GM12878 (cell line): ENCODE measurements at regions not wholly inside any gene's neighbourhood (a gene's known extent, or its start where the extent isn't known, plus 50 kb on each side); places are given as distances from the start of the nearest gene placed in this dataset.

Experiments used
- ATAC-seq: fragments of 200-7000 bp; cut with Tn5 transposase; 3 replicates; pipeline ENCODE4 v1.9.1; 2020; ENCODE audit warnings: mild to moderate bottlenecking, moderate library complexity
- BruUV-seq: library from RNA; stranded (reverse); fragments of 400-500 nt; replicated peaks from 2 replicates; lab custom pipeline; 2021; lab: Mats Ljungman, UMichigan
- CTCF ChIA-PET: fragments of 300-600 bp; sonication (Branson Sonifier 250); formaldehyde crosslinking; extraction: SDS; loops from one replicate; lab custom pipeline; 2021; ENCODE audit warnings: inconsistent platforms; lab: Yijun Ruan, JAX
- POLR2A ChIA-PET: fragments of 350-600 bp; formaldehyde crosslinking; extraction: SDS; loops from one replicate; lab custom pipeline; 2021; ENCODE audit warnings: inconsistent platforms; lab: Charles Lee
- RAD21 ChIA-PET: fragments of 300-600 bp; sonication (Branson Sonifier 250); formaldehyde crosslinking; loops from one replicate; lab custom pipeline; 2023; ENCODE audit warnings: antibody characterized with exemption; ENCODE audit not compliant: unreplicated experiment; lab: Charles Lee
- SMC1A ChIA-PET: fragments of 300-600 bp; sonication (Branson Sonifier 250); formaldehyde crosslinking; loops from one replicate; lab custom pipeline; 2023; ENCODE audit not compliant: unreplicated experiment, uncharacterized antibody; lab: Charles Lee
- DNase-seq: peaks from one replicate; pipeline ENCODE4 v3.0.0-alpha.2; 2011; ENCODE audit warnings: low read depth, low spot score
- FAIRE-seq: peaks from 3 replicates; lab custom pipeline; 2011; peaks lifted over from hg19 to GRCh38; lab: Jason Lieb, UNC
- H2AFZ ChIP-seq: 2 replicates; pipeline ENCODE4 v1.6.0; 2011; ENCODE audit warnings: low read depth, low read length, control low read depth; ENCODE audit not compliant: control insufficient read depth
- H3K27ac ChIP-seq: 2 replicates; pipeline ENCODE4 v1.5.1; 2011; ENCODE audit warnings: control low read depth; ENCODE audit not compliant: control insufficient read depth, insufficient read depth
- H3K27me3 ChIP-seq, 2 experiments: replicated peaks in 1 of 2; 2 replicates each; pipeline versions ENCODE4 v1.6.0 to v1.6.1; 2011; ENCODE audit warnings: low read length in 1 of 2; ENCODE audit not compliant: control insufficient read depth in 2 of 2, insufficient read depth in 2 of 2
- H3K36me3 ChIP-seq, 2 experiments: 2 replicates each; pipeline ENCODE4 v1.5.1; 2011; ENCODE audit warnings: low read length in 1 of 2; ENCODE audit not compliant: control insufficient read depth in 2 of 2, insufficient read depth in 2 of 2
- H3K4me1 ChIP-seq: 2 replicates; pipeline ENCODE4 v1.6.1; 2011; ENCODE audit warnings: mild to moderate bottlenecking, low read length, moderate library complexity, mixed read lengths; ENCODE audit not compliant: control insufficient read depth, insufficient read depth
- H3K4me2 ChIP-seq: 2 replicates; pipeline ENCODE4 v1.6.0; 2011; ENCODE audit warnings: control low read depth; ENCODE audit not compliant: control insufficient read depth, insufficient read depth
- H3K4me3 ChIP-seq: fragments of 200-600 bp; sonication (generic); 2 replicates; pipeline ENCODE4 v1.5.1; 2016
- H3K79me2 ChIP-seq: 2 replicates; pipeline ENCODE4 v1.6.0; 2011; ENCODE audit warnings: low read length; ENCODE audit not compliant: control insufficient read depth, insufficient read depth
- H3K9ac ChIP-seq: 2 replicates; pipeline ENCODE4 v1.8.0; 2011; ENCODE audit warnings: low read length, control low read depth, mixed read lengths; ENCODE audit not compliant: control insufficient read depth, insufficient read depth
- H3K9me3 ChIP-seq: replicated peaks from 3 replicates; pipeline ENCODE4 v1.5.1; 2011; ENCODE audit warnings: mild to moderate bottlenecking, low read length; ENCODE audit not compliant: control insufficient read depth, insufficient read depth
- H4K20me1 ChIP-seq: 2 replicates; pipeline ENCODE4 v1.6.0; 2011; ENCODE audit not compliant: control insufficient read depth, insufficient read depth
- CEBPB ChIP-seq, 2 experiments: fragments of 150-350 bp in 1 of 2; IDR thresholded peaks; 2 replicates each; pipeline ENCODE4 v1.6.1; 2012 to 2014; ENCODE audit warnings: low read depth in 2 of 2, low read length in 2 of 2, borderline replicate concordance in 1 of 2, inconsistent platforms in 1 of 2
- CREM ChIP-seq: IDR thresholded peaks from 2 replicates; pipeline ENCODE4 v1.6.1; 2014; ENCODE audit warnings: antibody characterized with exemption, low read depth
- EZH2 ChIP-seq: IDR thresholded peaks from 2 replicates; pipeline ENCODE4 v1.6.1; 2012; ENCODE audit warnings: low read depth, mild to moderate bottlenecking, control low read depth, inconsistent platforms, low read length, borderline replicate concordance; ENCODE audit not compliant: control insufficient read depth
- JUND ChIP-seq: IDR thresholded peaks from 2 replicates; pipeline ENCODE4 v1.6.1; 2012; ENCODE audit warnings: low read depth, mild to moderate bottlenecking, low read length, improper control_type of control experiment, moderate library complexity
- NFYB ChIP-seq: IDR thresholded peaks from 2 replicates; pipeline ENCODE4 v1.6.1; 2011; ENCODE audit warnings: low read depth, mild to moderate bottlenecking, low read length, improper control_type of control experiment, moderate library complexity; ENCODE audit not compliant: insufficient read depth
- POLR2AphosphoS2 ChIP-seq: IDR thresholded peaks from 2 replicates; pipeline ENCODE4 v1.6.1; 2011; ENCODE audit warnings: low read depth, mild to moderate bottlenecking, low read length, improper control_type of control experiment, moderate library complexity
- RELA ChIP-seq: fragments of 450-650 bp; IDR thresholded peaks from 2 replicates; pipeline ENCODE4 v1.8.0; 2014; ENCODE audit warnings: borderline replicate concordance; ENCODE audit not compliant: partially characterized antibody
- SRF ChIP-seq, 2 experiments: IDR thresholded peaks; 2 replicates each; pipeline ENCODE4 v1.6.1; 2011; ENCODE audit warnings: low read depth in 2 of 2, low read length in 2 of 2, mild to moderate bottlenecking in 1 of 2, moderate library complexity in 1 of 2
- SUZ12 ChIP-seq: fragments of 200-600 bp; sonication (generic); IDR thresholded peaks from one replicate; pipeline ENCODE4 v1.6.1; 2018; ENCODE audit warnings: antibody characterized with exemption, mild to moderate bottlenecking; ENCODE audit not compliant: unreplicated experiment
- TCF12 ChIP-seq: IDR thresholded peaks from 2 replicates; pipeline ENCODE4 v1.6.1; 2011; ENCODE audit warnings: low read depth, mild to moderate bottlenecking, low read length
- WGBS: methylation state at CpG from one replicate; pipeline ENCODE4 v1.1.6; 2016; ENCODE audit warnings: low lambda C conversion rate; ENCODE audit not compliant: insufficient replicate concordance, insufficient coverage; ENCODE audit errors: missing lambda C conversion rate; 5-methylcytosine and 5-hydroxymethylcytosine counted together
- in situ Hi-C: fragments of 300-500 bp; cut with MboI; formaldehyde crosslinking; loops from 9 replicates; pipeline ENCODE4 v1.14.3; 2018; ENCODE audit warnings: mixed read lengths
- intact Hi-C: fragments of 100-400 bp; cut with micrococcal nuclease; formaldehyde crosslinking; loops from one replicate; pipeline ENCODE4 v1.14.2; 2022; ENCODE audit not compliant: unreplicated experiment
- TF ChIP-seq, protein P1 (sequence below): IDR thresholded peaks from 2 replicates; pipeline ENCODE4 v1.6.1; 2011; ENCODE audit warnings: low read depth, mild to moderate bottlenecking, low read length, moderate library complexity, borderline replicate concordance; ENCODE audit errors: extremely low read depth
- TF ChIP-seq, protein P2 (sequence below): fragments of 450-650 bp; IDR thresholded peaks from 2 replicates; pipeline ENCODE4 v1.6.1; 2017; ENCODE audit warnings: mild to moderate bottlenecking
- TF ChIP-seq, protein P3 (sequence below): IDR thresholded peaks from 2 replicates; pipeline ENCODE4 v1.6.1; 2011; ENCODE audit warnings: borderline replicate concordance, low read depth, mild to moderate bottlenecking, moderate library complexity, mixed read lengths, low read length; ENCODE audit not compliant: insufficient read depth; ENCODE audit errors: extremely low read length

DNA sequence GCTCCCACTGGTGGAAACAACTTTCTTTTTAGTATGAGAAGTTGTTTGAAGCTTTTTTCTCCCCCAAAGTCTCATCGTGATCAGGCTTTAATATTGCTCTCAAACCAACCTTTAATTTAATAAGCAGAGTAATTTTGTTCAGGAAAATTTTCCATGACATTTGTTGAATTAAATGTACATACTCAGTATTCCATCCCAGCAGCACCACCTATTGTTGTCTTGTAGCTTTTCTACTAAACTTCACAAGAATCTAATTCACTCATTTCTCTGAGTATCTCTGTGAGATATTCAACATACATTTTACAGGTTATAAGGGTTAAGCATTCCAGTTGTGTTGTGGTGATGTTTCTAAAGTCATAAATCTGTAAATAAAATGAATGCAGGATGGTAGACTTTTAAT is 218.3 kb upstream of the HAND2 start:
- Histone ChIP-seq H3K4me1 (no peaks in the 10 kb centered on the region), H3K36me3 (no peaks in the 10 kb centered on the region), H3K79me2 (no peaks in the 10 kb centered on the region), H3K4me2 (no peak overlapping the region), H3K27me3 (no peaks in the 10 kb centered on the region), H3K9ac (no peak overlapping the region), H3K27ac (no peak overlapping the region), H2AFZ (no peak overlapping the region), H3K9me3 (no peaks in the 10 kb centered on the region), H4K20me1 (no peaks in the 10 kb centered on the region), H3K4me3 (no peak overlapping the region)
- SMC1A ChIA-PET, result no interaction called here
- RAD21 ChIA-PET, result no interaction called here
- WGBS, result 0% methylated on average over 1 of the region's 1 CpG
- no peak for DNase-seq
- POLR2A ChIA-PET, result no interaction called here
- FAIRE-seq, result no peak
- no TSS peak for BruUV-seq
- TF ChIP-seq NFYB, result no peak
- TF ChIP-seq RELA, result no peak
- TF ChIP-seq EZH2, result no peak
- TF ChIP-seq SRF (IDR thresholded peaks at IDR 0.05; ENCODE audit: low read depth in 2 of 2, low read length in 2 of 2), result no peak
- TF ChIP-seq, protein P1, sequence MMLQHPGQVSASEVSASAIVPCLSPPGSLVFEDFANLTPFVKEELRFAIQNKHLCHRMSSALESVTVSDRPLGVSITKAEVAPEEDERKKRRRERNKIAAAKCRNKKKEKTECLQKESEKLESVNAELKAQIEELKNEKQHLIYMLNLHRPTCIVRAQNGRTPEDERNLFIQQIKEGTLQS, result no peak
- no peak for TF ChIP-seq TCF12
- no peak for TF ChIP-seq CREM
- no peak for TF ChIP-seq JUND
- TF ChIP-seq, protein P2, sequence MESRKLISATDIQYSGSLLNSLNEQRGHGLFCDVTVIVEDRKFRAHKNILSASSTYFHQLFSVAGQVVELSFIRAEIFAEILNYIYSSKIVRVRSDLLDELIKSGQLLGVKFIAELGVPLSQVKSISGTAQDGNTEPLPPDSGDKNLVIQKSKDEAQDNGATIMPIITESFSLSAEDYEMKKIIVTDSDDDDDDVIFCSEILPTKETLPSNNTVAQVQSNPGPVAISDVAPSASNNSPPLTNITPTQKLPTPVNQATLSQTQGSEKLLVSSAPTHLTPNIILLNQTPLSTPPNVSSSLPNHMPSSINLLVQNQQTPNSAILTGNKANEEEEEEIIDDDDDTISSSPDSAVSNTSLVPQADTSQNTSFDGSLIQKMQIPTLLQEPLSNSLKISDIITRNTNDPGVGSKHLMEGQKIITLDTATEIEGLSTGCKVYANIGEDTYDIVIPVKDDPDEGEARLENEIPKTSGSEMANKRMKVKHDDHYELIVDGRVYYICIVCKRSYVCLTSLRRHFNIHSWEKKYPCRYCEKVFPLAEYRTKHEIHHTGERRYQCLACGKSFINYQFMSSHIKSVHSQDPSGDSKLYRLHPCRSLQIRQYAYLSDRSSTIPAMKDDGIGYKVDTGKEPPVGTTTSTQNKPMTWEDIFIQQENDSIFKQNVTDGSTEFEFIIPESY, result no peak
- no peak for TF ChIP-seq SUZ12
- TF ChIP-seq POLR2AphosphoS2, result no peak
- no peak for TF ChIP-seq CEBPB (IDR thresholded peaks at IDR 0.05; ENCODE audit: borderline replicate concordance in 1 of 2, low read depth in 2 of 2, low read length in 2 of 2)
- TF ChIP-seq, protein P3, sequence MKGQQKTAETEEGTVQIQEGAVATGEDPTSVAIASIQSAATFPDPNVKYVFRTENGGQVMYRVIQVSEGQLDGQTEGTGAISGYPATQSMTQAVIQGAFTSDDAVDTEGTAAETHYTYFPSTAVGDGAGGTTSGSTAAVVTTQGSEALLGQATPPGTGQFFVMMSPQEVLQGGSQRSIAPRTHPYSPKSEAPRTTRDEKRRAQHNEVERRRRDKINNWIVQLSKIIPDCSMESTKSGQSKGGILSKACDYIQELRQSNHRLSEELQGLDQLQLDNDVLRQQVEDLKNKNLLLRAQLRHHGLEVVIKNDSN, result no peak
- intact Hi-C loops (no loop called here), in situ Hi-C loops (no loop called here)
- CTCF ChIA-PET, result interaction anchor here (1.2 kb wide), 1 partner anchor 243 kb away, joined by 3 read pairs; no protein-coding TSS in a partner anchor
- no peak for ATAC-seq
